22Rv1 (cell line): ENCODE measurements at regions not wholly inside any gene's neighbourhood (a gene's known extent, or its start where the extent isn't known, plus 50 kb on each side); places are given as distances from the start of the nearest gene placed in this dataset.

Experiments used
- H3K27ac ChIP-seq: fragments of 450-650 bp; 2 replicates; pipeline ENCODE4 v1.5.1; 2017
- ZFX ChIP-seq: fragments of 450-650 bp; IDR thresholded peaks from 2 replicates; pipeline ENCODE4 v1.6.1; 2017; ENCODE audit warnings: antibody characterized with exemption, borderline replicate concordance
- TF ChIP-seq, protein P1 (sequence below): fragments of 450-650 bp; IDR thresholded peaks from 2 replicates; pipeline ENCODE4 v1.5.1; 2017; ENCODE audit warnings: mild to moderate bottlenecking

DNA sequence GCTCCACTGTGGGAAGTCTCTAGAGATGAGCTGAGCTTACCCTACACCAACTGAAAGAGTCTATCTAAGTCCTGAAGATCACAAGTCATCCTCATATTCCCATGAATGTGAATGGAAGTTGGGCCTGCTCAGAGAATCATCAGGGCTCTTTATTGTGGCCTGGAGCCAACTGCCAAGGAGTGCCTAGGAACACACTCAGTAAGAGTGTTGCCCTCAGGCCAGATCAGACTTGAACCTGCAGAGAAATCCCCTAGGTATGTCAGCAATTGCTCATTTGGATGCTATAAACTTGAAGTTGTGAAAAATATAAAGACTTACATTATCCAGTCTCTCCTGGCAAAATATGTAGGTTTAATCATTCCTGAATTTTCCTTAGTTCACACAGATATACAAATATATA is 1070.2 kb downstream of the EFNB2 start:
- TF ChIP-seq ZFX: no peak
- TF ChIP-seq, protein P1, sequence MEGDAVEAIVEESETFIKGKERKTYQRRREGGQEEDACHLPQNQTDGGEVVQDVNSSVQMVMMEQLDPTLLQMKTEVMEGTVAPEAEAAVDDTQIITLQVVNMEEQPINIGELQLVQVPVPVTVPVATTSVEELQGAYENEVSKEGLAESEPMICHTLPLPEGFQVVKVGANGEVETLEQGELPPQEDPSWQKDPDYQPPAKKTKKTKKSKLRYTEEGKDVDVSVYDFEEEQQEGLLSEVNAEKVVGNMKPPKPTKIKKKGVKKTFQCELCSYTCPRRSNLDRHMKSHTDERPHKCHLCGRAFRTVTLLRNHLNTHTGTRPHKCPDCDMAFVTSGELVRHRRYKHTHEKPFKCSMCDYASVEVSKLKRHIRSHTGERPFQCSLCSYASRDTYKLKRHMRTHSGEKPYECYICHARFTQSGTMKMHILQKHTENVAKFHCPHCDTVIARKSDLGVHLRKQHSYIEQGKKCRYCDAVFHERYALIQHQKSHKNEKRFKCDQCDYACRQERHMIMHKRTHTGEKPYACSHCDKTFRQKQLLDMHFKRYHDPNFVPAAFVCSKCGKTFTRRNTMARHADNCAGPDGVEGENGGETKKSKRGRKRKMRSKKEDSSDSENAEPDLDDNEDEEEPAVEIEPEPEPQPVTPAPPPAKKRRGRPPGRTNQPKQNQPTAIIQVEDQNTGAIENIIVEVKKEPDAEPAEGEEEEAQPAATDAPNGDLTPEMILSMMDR: no peak
- no peak overlapping the region for H3K27ac ChIP-seq

DNA sequence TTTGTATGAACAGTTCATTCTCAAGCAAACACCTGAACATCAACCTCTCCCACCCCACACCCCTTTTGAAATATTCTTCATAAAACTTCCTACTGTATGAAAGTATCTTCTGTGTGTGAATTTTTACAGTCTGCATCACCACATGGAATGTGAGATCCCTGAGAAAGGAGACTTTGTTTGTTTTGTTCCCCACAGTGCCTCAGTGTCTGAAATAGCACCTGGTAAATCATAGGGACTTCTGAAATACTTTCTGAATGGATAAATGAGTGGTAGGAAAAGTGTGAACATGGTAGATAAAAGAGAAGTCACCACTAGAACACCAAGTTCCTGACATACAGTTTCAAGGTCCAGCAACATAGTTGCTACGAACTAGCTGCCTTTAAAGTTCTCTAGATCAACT is 1071.2 kb downstream of the EFNB2 start:
- no peak overlapping the region for H3K27ac ChIP-seq
- TF ChIP-seq ZFX: no peak
- TF ChIP-seq, protein P1: no peak

DNA sequence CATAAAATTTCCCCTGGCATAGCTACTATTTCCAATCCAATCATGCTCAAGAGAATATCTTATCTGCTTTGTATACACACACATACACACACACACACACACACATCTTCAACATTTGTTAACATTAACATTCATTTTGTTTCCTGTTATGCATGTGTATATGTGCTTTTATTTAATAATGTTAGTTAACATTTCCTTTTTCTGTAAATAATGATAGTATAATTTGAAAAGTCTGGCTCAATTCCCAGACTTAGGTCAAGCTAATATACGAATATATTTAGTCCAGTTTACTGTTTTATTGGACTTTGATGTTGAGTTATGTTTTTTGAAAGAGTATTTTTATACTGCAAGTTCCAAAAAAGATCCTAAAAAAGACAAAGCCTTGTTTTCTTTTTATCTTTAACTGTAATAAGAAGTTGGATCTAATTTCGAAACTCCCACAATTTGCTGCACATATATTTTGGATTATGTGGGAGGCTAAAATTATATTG is 1072.4 kb downstream of the EFNB2 start:
- no peak for TF ChIP-seq ZFX
- TF ChIP-seq, protein P1: no peak
- no peak overlapping the region for H3K27ac ChIP-seq

DNA sequence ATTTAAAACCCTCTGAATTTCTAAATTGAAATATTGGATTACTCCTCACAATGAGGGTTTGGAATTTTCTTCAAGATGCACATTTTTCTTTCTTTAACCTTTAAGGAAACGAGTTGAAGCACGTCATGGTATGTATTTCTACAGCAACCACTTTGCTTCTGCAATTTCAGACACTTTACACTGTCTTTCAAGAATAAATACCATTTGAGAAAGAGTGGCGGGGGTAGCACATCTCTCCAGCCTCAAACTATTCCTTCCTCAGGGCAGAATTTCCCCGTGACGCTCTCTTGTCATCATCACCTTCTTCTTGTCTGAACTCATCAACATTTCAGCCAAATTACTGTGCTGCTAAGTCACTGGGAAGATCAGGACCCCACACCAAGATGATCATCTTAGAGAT is 1073.4 kb downstream of the EFNB2 start:
- TF ChIP-seq ZFX: no peak
- TF ChIP-seq, protein P1: no peak
- H3K27ac ChIP-seq: no peak overlapping the region

DNA sequence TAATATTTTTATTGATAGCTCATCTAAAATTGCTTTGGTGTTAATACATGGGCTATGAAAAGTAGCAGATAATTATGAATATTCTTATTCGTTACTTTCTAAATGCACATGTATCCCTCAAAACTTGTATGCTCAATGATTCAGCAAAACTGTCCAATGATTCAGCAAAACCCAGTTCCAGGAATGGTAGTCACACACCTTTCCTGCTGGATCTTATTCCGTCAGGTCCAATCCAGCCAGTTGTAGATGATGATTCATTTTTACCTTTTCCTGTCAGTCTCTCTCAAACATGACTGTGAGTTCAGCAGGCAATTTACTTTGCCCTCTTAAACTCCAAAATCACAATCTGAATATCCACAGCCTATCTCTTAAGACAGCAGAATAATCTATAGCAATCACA is 1082.6 kb downstream of the EFNB2 start:
- H3K27ac ChIP-seq: no peak overlapping the region
- no peak for TF ChIP-seq ZFX
- TF ChIP-seq, protein P1: no peak

DNA sequence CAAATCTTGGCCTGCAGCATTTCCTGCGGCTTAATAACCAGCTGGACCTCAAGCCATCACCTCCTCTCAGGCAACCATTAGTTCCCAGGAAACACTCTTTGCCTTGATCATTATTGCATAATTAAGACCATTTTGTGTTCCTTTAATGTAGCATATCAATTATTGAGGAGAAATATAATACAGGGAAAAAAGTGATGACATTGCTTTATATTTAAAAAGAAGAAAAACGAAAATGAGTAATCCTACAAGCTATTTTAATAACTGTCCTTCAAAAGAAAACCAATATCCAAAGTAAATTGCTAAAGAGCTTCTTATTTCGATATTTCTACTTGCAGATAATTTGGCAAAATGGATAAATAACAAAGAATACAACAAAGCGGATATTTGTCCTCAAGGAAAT is 1084.7 kb downstream of the EFNB2 start:
- TF ChIP-seq ZFX: no peak
- TF ChIP-seq, protein P1: no peak
- no peak overlapping the region for H3K27ac ChIP-seq

DNA sequence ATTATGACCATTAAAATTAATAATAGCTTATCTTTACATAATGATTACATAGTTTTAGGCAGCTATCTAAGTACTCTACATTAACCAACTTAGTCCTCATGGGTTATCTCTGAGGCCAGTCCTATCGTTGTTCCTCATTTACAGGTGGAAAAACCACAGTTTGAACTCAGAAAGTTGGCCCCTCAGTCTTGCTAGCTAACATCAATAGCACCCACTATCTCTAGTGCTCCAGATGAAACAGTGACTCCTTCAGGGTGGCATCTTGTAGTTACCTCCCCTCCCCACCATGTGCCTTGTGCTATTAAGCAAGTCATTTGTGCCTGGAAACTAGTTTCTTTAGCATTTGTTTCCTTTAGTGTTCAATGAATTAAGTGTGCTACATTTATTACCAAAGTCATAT is 1086.7 kb downstream of the EFNB2 start:
- H3K27ac ChIP-seq: no peak overlapping the region
- TF ChIP-seq ZFX: no peak
- TF ChIP-seq, protein P1: no peak
